ENCODE measurements at regions not wholly inside any gene's neighbourhood (a gene's known extent, or its start where the extent isn't known, plus 50 kb on each side); places are given as distances from the start of the nearest gene placed in this dataset.
"Not testable (repeated sequence)": the region's sequence is repeated elsewhere in the genome, so short reads cannot be mapped to it uniquely, and the experiment has no call there.

GRCh38 chr15:62250978-62251377 is 85.9 kb upstream of the C2CD4B start:
- no peak for DNase-seq (ENCODE audit: low read depth)
- TF ChIP-seq, protein P1, sequence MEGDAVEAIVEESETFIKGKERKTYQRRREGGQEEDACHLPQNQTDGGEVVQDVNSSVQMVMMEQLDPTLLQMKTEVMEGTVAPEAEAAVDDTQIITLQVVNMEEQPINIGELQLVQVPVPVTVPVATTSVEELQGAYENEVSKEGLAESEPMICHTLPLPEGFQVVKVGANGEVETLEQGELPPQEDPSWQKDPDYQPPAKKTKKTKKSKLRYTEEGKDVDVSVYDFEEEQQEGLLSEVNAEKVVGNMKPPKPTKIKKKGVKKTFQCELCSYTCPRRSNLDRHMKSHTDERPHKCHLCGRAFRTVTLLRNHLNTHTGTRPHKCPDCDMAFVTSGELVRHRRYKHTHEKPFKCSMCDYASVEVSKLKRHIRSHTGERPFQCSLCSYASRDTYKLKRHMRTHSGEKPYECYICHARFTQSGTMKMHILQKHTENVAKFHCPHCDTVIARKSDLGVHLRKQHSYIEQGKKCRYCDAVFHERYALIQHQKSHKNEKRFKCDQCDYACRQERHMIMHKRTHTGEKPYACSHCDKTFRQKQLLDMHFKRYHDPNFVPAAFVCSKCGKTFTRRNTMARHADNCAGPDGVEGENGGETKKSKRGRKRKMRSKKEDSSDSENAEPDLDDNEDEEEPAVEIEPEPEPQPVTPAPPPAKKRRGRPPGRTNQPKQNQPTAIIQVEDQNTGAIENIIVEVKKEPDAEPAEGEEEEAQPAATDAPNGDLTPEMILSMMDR (IDR thresholded peaks at IDR 0.05; ENCODE audit: control insufficient read depth, insufficient read depth, low read depth, low read length, missing control alignments): no peak

DNA sequence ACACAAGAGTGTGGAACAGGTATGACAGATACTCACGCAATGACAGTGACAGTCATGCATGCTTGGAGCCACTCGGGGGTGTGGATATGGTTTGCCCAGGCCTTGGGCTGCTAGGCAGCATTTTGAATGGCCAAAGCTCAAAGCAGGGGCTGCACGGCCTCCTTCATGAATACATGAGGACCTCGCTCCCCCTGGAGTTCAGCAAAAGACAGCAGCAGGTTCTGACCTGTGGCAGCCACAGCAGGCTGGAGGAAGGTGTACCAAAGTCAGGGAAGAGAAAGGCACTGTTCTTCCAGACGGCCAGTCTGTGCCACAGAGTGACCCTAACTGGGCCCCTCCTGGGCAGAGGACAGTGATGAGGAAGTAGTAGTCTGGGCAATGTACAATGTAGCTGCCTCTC is 88.2 kb upstream of the C2CD4B start:
- no peak overlapping the region for H3K4me3 ChIP-seq (ENCODE audit: control insufficient read depth, low read depth, low read length)
- DNase-seq (ENCODE audit: low read depth): no peak
- TF ChIP-seq, protein P1 (IDR thresholded peaks at IDR 0.05; ENCODE audit: control insufficient read depth, insufficient read depth, low read depth, low read length, missing control alignments): no peak

More at GRCh38 chr15:62250978-62251377, 85.9 kb upstream of the C2CD4B start:
- no peak overlapping the region for H3K4me3 ChIP-seq (ENCODE audit: control insufficient read depth, low read depth, low read length)

- DNase-seq (ENCODE audit: low read depth): no peak
These were observed 89.3 kb upstream of the C2CD4B start for GRCh38 chr15:62254137-62254934.

DNA sequence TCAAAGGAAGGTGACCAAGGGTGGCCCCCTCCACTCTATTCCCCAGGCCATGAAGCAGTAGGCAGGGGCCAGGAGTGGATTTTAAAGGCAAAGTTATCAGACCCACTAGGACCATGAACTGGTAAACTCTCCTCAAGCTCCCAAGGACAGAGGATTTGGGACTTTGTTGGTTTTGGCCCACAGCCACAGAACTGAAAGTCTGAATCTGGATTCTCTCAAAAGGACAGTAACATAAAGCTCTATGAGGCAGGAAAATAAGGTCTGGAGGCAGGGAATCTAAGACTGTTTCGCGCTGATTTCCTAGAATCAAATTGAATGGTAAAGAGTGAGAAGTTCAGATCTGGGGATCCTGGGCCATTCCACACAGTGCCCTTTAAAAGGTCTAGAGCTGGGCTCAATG is 91.3 kb upstream of the C2CD4B start:
- not testable (repeated sequence) for DNase-seq (ENCODE audit: low read depth); H3K4me3 ChIP-seq (ENCODE audit: control insufficient read depth, low read depth, low read length)

More at GRCh38 chr15:62254137-62254934, 89.3 kb upstream of the C2CD4B start:
- TF ChIP-seq, protein P1 (IDR thresholded peaks at IDR 0.05; ENCODE audit: control insufficient read depth, insufficient read depth, low read depth, low read length, missing control alignments): peak; percentile 81
- no peak overlapping the region for H3K4me3 ChIP-seq (ENCODE audit: control insufficient read depth, low read depth, low read length)

- DNase-seq (ENCODE audit: low read depth): no peak
- TF ChIP-seq, protein P1 (IDR thresholded peaks at IDR 0.05; ENCODE audit: control insufficient read depth, insufficient read depth, low read depth, low read length, missing control alignments): no peak
- H3K4me3 ChIP-seq (ENCODE audit: control insufficient read depth, low read depth, low read length): no peak overlapping the region
These were observed 93.0 kb upstream of the C2CD4B start for GRCh38 chr15:62257996-62258521.

DNA sequence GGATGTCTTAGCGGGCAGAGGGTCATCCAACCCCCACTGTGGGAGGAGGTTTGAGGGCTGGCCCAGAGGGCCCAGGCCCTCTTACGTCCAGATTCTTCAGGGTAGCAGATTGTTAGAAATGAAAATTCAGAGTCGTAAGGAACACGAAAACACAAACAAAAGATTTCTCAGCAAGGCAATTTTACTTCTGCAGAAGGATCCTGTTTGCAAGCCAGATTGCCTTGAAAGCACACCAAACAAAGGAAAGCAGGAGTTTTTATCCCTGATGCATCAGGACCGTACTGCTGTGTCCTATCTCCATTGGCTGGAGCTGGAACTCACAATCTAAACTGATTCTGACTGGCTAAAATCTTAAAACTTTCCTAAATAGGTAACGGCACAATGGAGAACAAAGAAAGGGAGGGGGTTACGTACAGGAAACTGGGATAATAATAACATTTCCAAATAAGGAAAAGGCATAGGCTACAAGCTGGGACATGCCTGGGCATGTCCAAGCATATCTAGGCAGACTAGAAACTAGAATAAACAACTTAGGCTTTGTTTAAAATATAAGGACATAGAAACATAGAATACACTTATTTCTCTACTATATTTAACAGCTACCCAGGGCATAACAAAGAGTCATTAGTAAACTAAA is 97.3 kb upstream of the C2CD4B start:
- no peak for DNase-seq (ENCODE audit: low read depth)
- TF ChIP-seq, protein P1 (IDR thresholded peaks at IDR 0.05; ENCODE audit: control insufficient read depth, insufficient read depth, low read depth, low read length, missing control alignments): no peak
- H3K4me3 ChIP-seq (ENCODE audit: control insufficient read depth, low read depth, low read length): no peak overlapping the region

GRCh38 chr15:62264196-62264595 is 99.1 kb upstream of the C2CD4B start:
- TF ChIP-seq, protein P1 (IDR thresholded peaks at IDR 0.05; ENCODE audit: control insufficient read depth, insufficient read depth, low read depth, low read length, missing control alignments): no peak
- DNase-seq (ENCODE audit: low read depth): no peak
- H3K4me3 ChIP-seq (ENCODE audit: control insufficient read depth, low read depth, low read length): no peak overlapping the region

Measured in AG09309 (cell line).